SK-N-SH (cell line): ENCODE measurements at regions not wholly inside any gene's neighbourhood (a gene's known extent, or its start where the extent isn't known, plus 50 kb on each side); places are given as distances from the start of the nearest gene placed in this dataset.
A peak's percentile ranks its signal among the peaks of the same experiment; 100 is the strongest.

Experiments used
- CTCF ChIA-PET: fragments of 300-600, 350-600 bp; formaldehyde crosslinking; extraction: SDS; loops from one replicate; lab custom pipeline; 2021; lab: Yijun Ruan, JAX
- POLR2A ChIA-PET: fragments of 350-600 bp; sonication (Branson Sonifier 250); formaldehyde crosslinking; extraction: SDS; loops from one replicate; lab custom pipeline; 2020; ENCODE audit warnings: antibody characterized with exemption, inconsistent platforms; lab: Yijun Ruan, JAX
- DNase-seq: peaks from one replicate; pipeline ENCODE4 v3.0.0; 2012
- H2AFZ ChIP-seq: fragments of 200-600 bp; sonication (generic); 2 replicates; pipeline ENCODE4 v1.8.1; 2016; ENCODE audit warnings: antibody characterized with exemption, mild to moderate bottlenecking, low read depth
- H3F3A ChIP-seq: fragments of 200-600 bp; sonication (generic); replicated peaks from 2 replicates; pipeline ENCODE3; 2016; ENCODE audit warnings: antibody characterized with exemption, mild to moderate bottlenecking; ENCODE audit not compliant: insufficient read depth
- H3K27ac ChIP-seq, 2 experiments: fragments of 200-500 bp in 1 of 2; fragments of 200-600 bp in 1 of 2; sonication (Bioruptor generic) in 1 of 2; sonication (generic), shearing (Covaris generic) in 1 of 2; 2 replicates each; pipeline versions ENCODE4 v1.5.1 to v1.6.1; 2014 to 2016; ENCODE audit warnings: low read depth in 2 of 2, inconsistent platforms in 1 of 2, low read length in 1 of 2, mild to moderate bottlenecking in 1 of 2, mixed read lengths in 1 of 2
- H3K27me3 ChIP-seq: fragments of 200-600 bp; sonication (generic), shearing (Covaris generic); 2 replicates; pipeline ENCODE4 v1.6.1; 2016; ENCODE audit warnings: mixed run types; ENCODE audit not compliant: insufficient read depth
- H3K36me3 ChIP-seq, 2 experiments: fragments of 200-500 bp in 1 of 2; fragments of 200-600 bp in 1 of 2; sonication (Bioruptor generic) in 1 of 2; sonication (generic) in 1 of 2; replicated peaks in 1 of 2; 2 replicates each; pipeline versions ENCODE3 to v1.5.1; 2014 to 2016; ENCODE audit warnings: low read length in 1 of 2, mild to moderate bottlenecking in 1 of 2; ENCODE audit not compliant: insufficient read depth in 2 of 2, control insufficient read depth in 1 of 2
- H3K4me1 ChIP-seq, 2 experiments: fragments of 200-500 bp in 1 of 2; fragments of 200-600 bp in 1 of 2; sonication (Bioruptor generic) in 1 of 2; sonication (generic), shearing (Covaris generic) in 1 of 2; 2 replicates each; pipeline versions ENCODE4 v1.5.1 to v1.6.1; 2014 to 2016; ENCODE audit warnings: low read depth in 1 of 2, low read length in 1 of 2, mixed run types in 1 of 2; ENCODE audit not compliant: insufficient read depth in 2 of 2, control insufficient read depth in 1 of 2
- H3K4me2 ChIP-seq: fragments of 200-600 bp; sonication (generic), shearing (Covaris generic); 2 replicates; pipeline ENCODE4 v1.6.1; 2017; ENCODE audit warnings: mixed run types
- H3K4me3 ChIP-seq, 2 experiments: fragments of 200-500 bp in 1 of 2; fragments of 200-600 bp in 1 of 2; sonication (Bioruptor generic) in 1 of 2; sonication (generic), shearing (Covaris generic) in 1 of 2; 2 replicates each; pipeline versions ENCODE4 v1.5.1 to v1.8.1; 2014 to 2016; ENCODE audit warnings: low read depth in 2 of 2, inconsistent platforms in 1 of 2, low read length in 1 of 2, mild to moderate bottlenecking in 1 of 2, mixed read lengths in 1 of 2, moderate library complexity in 1 of 2
- H3K79me2 ChIP-seq: fragments of 200-600 bp; sonication (generic); 2 replicates; pipeline ENCODE4 v1.8.1; 2017; ENCODE audit warnings: mild to moderate bottlenecking; ENCODE audit not compliant: insufficient read depth
- H3K9ac ChIP-seq: fragments of 200-600 bp; sonication (generic); 2 replicates; pipeline ENCODE4 v1.6.1; 2017; ENCODE audit warnings: mixed run types
- H3K9me2 ChIP-seq: fragments of 200-600 bp; sonication (generic); 2 replicates; pipeline ENCODE4 v1.6.1; 2017; ENCODE audit warnings: mixed run types
- H3K9me3 ChIP-seq: fragments of 200-600 bp; sonication (generic); 2 replicates; pipeline ENCODE4 v1.6.1; 2017; ENCODE audit warnings: mixed run types, mild to moderate bottlenecking, moderate library complexity
- H4K20me1 ChIP-seq: fragments of 200-600 bp; sonication (generic); 2 replicates; pipeline ENCODE4 v1.6.1; 2017; ENCODE audit warnings: mild to moderate bottlenecking, mixed run types; ENCODE audit not compliant: insufficient read depth
- CHD2 ChIP-seq: fragments of 150-350 bp; IDR thresholded peaks from 2 replicates; pipeline ENCODE4 v1.6.1; 2018; ENCODE audit warnings: low read length; ENCODE audit not compliant: partially characterized antibody
- EZH2phosphoT487 ChIP-seq: fragments of 200-600 bp; sonication (generic); IDR thresholded peaks from 2 replicates; pipeline ENCODE4 v1.6.1; 2017; ENCODE audit warnings: low read depth, mixed run types, mild to moderate bottlenecking, antibody characterized with exemption, moderate library complexity, borderline replicate concordance
- FOXM1 ChIP-seq: IDR thresholded peaks from 2 replicates; pipeline ENCODE4 v1.4.0; 2012; ENCODE audit warnings: low read depth, mild to moderate bottlenecking
- IRF3 ChIP-seq: fragments of 150-350 bp; IDR thresholded peaks from 2 replicates; pipeline ENCODE4 v1.6.1; 2016; ENCODE audit warnings: mild to moderate bottlenecking, low read depth, low read length
- MEF2A ChIP-seq: IDR thresholded peaks from 2 replicates; pipeline ENCODE4 v1.4.0; 2012; ENCODE audit warnings: low read depth, borderline replicate concordance
- MXI1 ChIP-seq: IDR thresholded peaks from 2 replicates; pipeline ENCODE4 v1.6.1; 2012; ENCODE audit warnings: mild to moderate bottlenecking, low read depth, low read length, improper control_type of control experiment
- RAD21 ChIP-seq: IDR thresholded peaks from 2 replicates; pipeline ENCODE4 v1.6.1; 2012; ENCODE audit warnings: mild to moderate bottlenecking, low read length
- REST ChIP-seq: IDR thresholded peaks from 2 replicates; pipeline ENCODE4 v1.6.1; 2012; ENCODE audit warnings: mild to moderate bottlenecking, low read depth, low read length, moderate library complexity
- RXRA ChIP-seq: IDR thresholded peaks from 2 replicates; pipeline ENCODE4 v1.4.0; 2012; ENCODE audit warnings: low read depth, mild to moderate bottlenecking, borderline replicate concordance
- SMC3 ChIP-seq: IDR thresholded peaks from 2 replicates; pipeline ENCODE4 v1.6.1; 2012; ENCODE audit warnings: low read depth, low read length, improper control_type of control experiment
- TCF12 ChIP-seq: IDR thresholded peaks from 2 replicates; pipeline ENCODE4 v1.4.0; 2012
- USF2 ChIP-seq: fragments of 150-350 bp; IDR thresholded peaks from 2 replicates; pipeline ENCODE4 v1.6.1; 2017; ENCODE audit warnings: antibody characterized with exemption, low read length, low read depth, borderline replicate concordance
- WGBS: methylation state at CpG from one replicate; pipeline ENCODE4 v1.1.6; 2017; ENCODE audit warnings: low lambda C conversion rate; 5-methylcytosine and 5-hydroxymethylcytosine counted together
- TF ChIP-seq, protein P1 (sequence below): fragments of 200-600 bp; sonication (generic); IDR thresholded peaks from 2 replicates; pipeline ENCODE4 v1.6.1; 2017; ENCODE audit warnings: antibody characterized with exemption, mild to moderate bottlenecking, moderate library complexity
- TF ChIP-seq, protein P2 (sequence below): IDR thresholded peaks from 2 replicates; pipeline ENCODE4 v1.4.0; 2012; ENCODE audit warnings: low read depth
- TF ChIP-seq, protein P3 (sequence below): IDR thresholded peaks from 2 replicates; pipeline ENCODE4 v1.4.0; 2012; ENCODE audit warnings: low read depth, borderline replicate concordance

GRCh38 chr12:22856178-22856577 is 231.2 kb downstream of the ETNK1 start:
- TF ChIP-seq MEF2A, result no peak
- TF ChIP-seq IRF3, result no peak
- TF ChIP-seq RAD21, result peak; percentile 90
- TF ChIP-seq, protein P1, sequence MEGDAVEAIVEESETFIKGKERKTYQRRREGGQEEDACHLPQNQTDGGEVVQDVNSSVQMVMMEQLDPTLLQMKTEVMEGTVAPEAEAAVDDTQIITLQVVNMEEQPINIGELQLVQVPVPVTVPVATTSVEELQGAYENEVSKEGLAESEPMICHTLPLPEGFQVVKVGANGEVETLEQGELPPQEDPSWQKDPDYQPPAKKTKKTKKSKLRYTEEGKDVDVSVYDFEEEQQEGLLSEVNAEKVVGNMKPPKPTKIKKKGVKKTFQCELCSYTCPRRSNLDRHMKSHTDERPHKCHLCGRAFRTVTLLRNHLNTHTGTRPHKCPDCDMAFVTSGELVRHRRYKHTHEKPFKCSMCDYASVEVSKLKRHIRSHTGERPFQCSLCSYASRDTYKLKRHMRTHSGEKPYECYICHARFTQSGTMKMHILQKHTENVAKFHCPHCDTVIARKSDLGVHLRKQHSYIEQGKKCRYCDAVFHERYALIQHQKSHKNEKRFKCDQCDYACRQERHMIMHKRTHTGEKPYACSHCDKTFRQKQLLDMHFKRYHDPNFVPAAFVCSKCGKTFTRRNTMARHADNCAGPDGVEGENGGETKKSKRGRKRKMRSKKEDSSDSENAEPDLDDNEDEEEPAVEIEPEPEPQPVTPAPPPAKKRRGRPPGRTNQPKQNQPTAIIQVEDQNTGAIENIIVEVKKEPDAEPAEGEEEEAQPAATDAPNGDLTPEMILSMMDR, result peak; percentile 74
- TF ChIP-seq SMC3, result peak; percentile 56
- no peak for TF ChIP-seq CHD2
- TF ChIP-seq MXI1, result no peak
- CTCF ChIA-PET, result interaction anchor here (0.6 to 2.8 kb wide), 42 partner anchors 9 to 1922 kb away, joined by 3 to 14 read pairs (median 3); no protein-coding TSS in a partner anchor

DNA sequence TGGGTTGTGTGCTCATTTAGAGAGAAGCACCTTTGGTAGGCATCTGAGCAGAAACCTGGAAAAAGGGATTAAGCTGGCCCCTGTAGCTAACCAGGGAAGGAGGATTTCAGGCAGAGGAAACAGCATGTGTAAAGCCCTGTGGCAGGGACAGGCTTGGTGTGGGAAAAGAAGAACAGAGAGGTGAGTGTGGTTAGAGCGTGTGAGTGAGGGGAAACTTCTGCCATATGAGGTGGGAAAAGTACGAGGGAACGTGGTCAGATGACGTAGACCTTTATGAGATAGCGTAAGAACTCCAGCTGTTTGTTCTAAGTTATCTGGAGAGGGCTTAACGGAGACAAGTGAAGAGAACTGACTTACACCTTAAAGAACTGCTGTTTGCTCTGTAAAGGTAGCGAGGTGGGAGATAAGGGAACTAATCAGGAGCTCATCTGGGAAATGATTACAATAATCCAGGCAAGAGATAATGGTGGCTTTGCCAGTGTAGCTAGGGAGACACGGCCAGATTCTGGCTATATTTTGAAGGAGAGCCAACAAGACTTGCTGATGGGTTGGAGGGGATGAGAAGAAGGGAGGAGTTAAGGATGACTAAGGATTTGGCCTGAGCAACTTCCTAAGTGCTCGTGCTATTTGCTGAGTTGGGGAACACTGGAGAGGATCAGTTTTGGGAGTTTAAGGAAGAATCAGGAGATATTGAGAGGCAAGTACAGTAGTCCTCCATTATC is 234.0 kb downstream of the ETNK1 start:
- DNase-seq, result no peak
- CTCF ChIA-PET, result no interaction called here
- 46% methylated on average over 9 of the region's 9 CpGs for WGBS

More at GRCh38 chr12:22856178-22856577, 231.2 kb downstream of the ETNK1 start:
- Histone ChIP-seq H3K9me3 (no peaks in the 10 kb centered on the region), H3K27me3 (no peaks in the 10 kb centered on the region; the same call in 1 of the 2 replicates), H3K79me2 (no peaks in the 10 kb centered on the region), H3K9ac (no peak overlapping the region), H3K36me3 (no peaks in the 10 kb centered on the region), H3F3A (no peaks in the 10 kb centered on the region), H4K20me1 (no peaks in the 10 kb centered on the region), H3K4me3 (no peak overlapping the region), H2AFZ (no peak overlapping the region), H3K4me1 (no peaks in the 10 kb centered on the region; a peak in 1 of 4 replicates), H3K9me2 (no peaks in the 10 kb centered on the region), H3K4me2 (no peak overlapping the region), H3K27ac (no peak overlapping the region)
- 0% methylated on average over 2 of the region's 2 CpGs for WGBS
- DNase-seq, result peak; percentile 37
- POLR2A ChIA-PET, result no interaction called here

More for the DNA sequence above, 234.0 kb downstream of the ETNK1 start:
- no peaks in the 10 kb centered on the region for H3K79me2 ChIP-seq
- H3K4me3 ChIP-seq, result no peak overlapping the region
- no peak overlapping the region for H3K9ac ChIP-seq
- no peaks in the 10 kb centered on the region; a peak in 1 of 4 replicates for H3K4me1 ChIP-seq
- TF ChIP-seq EZH2phosphoT487, result no peak
- no peak for TF ChIP-seq TCF12
- TF ChIP-seq, protein P2, sequence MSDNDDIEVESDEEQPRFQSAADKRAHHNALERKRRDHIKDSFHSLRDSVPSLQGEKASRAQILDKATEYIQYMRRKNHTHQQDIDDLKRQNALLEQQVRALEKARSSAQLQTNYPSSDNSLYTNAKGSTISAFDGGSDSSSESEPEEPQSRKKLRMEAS, result no peak
- TF ChIP-seq IRF3, result no peak
- TF ChIP-seq SMC3, result no peak
- TF ChIP-seq RXRA, result no peak
- TF ChIP-seq REST, result no peak
- TF ChIP-seq, protein P3, sequence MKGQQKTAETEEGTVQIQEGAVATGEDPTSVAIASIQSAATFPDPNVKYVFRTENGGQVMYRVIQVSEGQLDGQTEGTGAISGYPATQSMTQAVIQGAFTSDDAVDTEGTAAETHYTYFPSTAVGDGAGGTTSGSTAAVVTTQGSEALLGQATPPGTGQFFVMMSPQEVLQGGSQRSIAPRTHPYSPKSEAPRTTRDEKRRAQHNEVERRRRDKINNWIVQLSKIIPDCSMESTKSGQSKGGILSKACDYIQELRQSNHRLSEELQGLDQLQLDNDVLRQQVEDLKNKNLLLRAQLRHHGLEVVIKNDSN, result no peak
- TF ChIP-seq FOXM1, result no peak
- TF ChIP-seq USF2, result no peak
- H3K27me3 ChIP-seq, result no peaks in the 10 kb centered on the region; the same call in 1 of the 2 replicates
- no peak overlapping the region for H2AFZ ChIP-seq
- no peaks in the 10 kb centered on the region for H3K36me3 ChIP-seq
- H3K9me2 ChIP-seq, result no peaks in the 10 kb centered on the region
- no peak overlapping the region for H3K27ac ChIP-seq
- no peak overlapping the region for H3K4me2 ChIP-seq
- no peaks in the 10 kb centered on the region for H4K20me1 ChIP-seq
- H3K9me3 ChIP-seq, result no peaks in the 10 kb centered on the region
- POLR2A ChIA-PET, result no interaction called here
- H3F3A ChIP-seq, result no peaks in the 10 kb centered on the region
